ENCODE measurements at regions not wholly inside any gene's neighbourhood (a gene's known extent, or its start where the extent isn't known, plus 50 kb on each side); places are given as distances from the start of the nearest gene placed in this dataset.
A peak's percentile ranks its signal among the peaks of the same experiment; 100 is the strongest.

- no peak for DNase-seq (ENCODE audit: low spot score)
Measured at GRCh38 chr16:54411544-54411943, 125.0 kb upstream of the IRX3 start.

GRCh38 chr16:54409982-54410381 lies 123.4 kb upstream of the IRX3 start:
- DNase-seq (ENCODE audit: low spot score), result no peak

- DNase-seq (ENCODE audit: low spot score), result peak; percentile 84
Measured at GRCh38 chr16:54407596-54407995, 121.0 kb upstream of the IRX3 start.

- DNase-seq (ENCODE audit: low spot score), result no peak
Measured at GRCh38 chr16:54405478-54405877, 118.9 kb upstream of the IRX3 start.

GRCh38 chr16:54403580-54403979 lies 117.0 kb upstream of the IRX3 start:
- DNase-seq (ENCODE audit: low spot score), result no peak

GRCh38 chr16:54402873-54403272 lies 116.3 kb upstream of the IRX3 start:
- DNase-seq (ENCODE audit: low spot score), result no peak

GRCh38 chr16:54402270-54402669 lies 115.7 kb upstream of the IRX3 start:
- DNase-seq (ENCODE audit: low spot score), result peak; percentile 86

GRCh38 chr16:54400261-54400660 lies 113.7 kb upstream of the IRX3 start:
- no peak for DNase-seq (ENCODE audit: low spot score)

GRCh38 chr16:54398986-54399385 lies 112.4 kb upstream of the IRX3 start:
- DNase-seq (ENCODE audit: low spot score), result no peak

- no peak for DNase-seq (ENCODE audit: low spot score)
Measured at GRCh38 chr16:54397838-54398237, 111.3 kb upstream of the IRX3 start.

GRCh38 chr16:54397190-54397835 lies 110.7 kb upstream of the IRX3 start:
- DNase-seq (ENCODE audit: low spot score), result peak; percentile 45

GRCh38 chr16:54389836-54390494 lies 103.4 kb upstream of the IRX3 start:
- DNase-seq (ENCODE audit: low spot score), result no peak

GRCh38 chr16:54385141-54385540 lies 98.6 kb upstream of the IRX3 start:
- no peak for DNase-seq (ENCODE audit: low spot score)

- DNase-seq (ENCODE audit: low spot score), result no peak
Measured at GRCh38 chr16:54381601-54382313, 95.2 kb upstream of the IRX3 start.

- no peak for DNase-seq (ENCODE audit: low spot score)
Measured at GRCh38 chr16:54375071-54375470, 88.5 kb upstream of the IRX3 start.

- DNase-seq (ENCODE audit: low spot score), result peak; percentile 75
Measured at GRCh38 chr16:54373534-54374520, 87.2 kb upstream of the IRX3 start.

- DNase-seq (ENCODE audit: low spot score), result no peak
Measured at GRCh38 chr16:54370278-54371040, 83.9 kb upstream of the IRX3 start.

GRCh38 chr16:54369861-54370260 lies 83.3 kb upstream of the IRX3 start:
- DNase-seq (ENCODE audit: low spot score), result no peak

GRCh38 chr16:54366943-54367342 lies 80.4 kb upstream of the IRX3 start:
- no peak for DNase-seq (ENCODE audit: low spot score)

GRCh38 chr16:54365990-54366634 lies 79.5 kb upstream of the IRX3 start:
- no peak for DNase-seq (ENCODE audit: low spot score)

- DNase-seq (ENCODE audit: low spot score), result no peak
Measured at GRCh38 chr16:54363766-54364165, 77.2 kb upstream of the IRX3 start.

All from AG20443 (cell line).